GM12892 (cell line): ENCODE measurements at regions not wholly inside any gene's neighbourhood (a gene's known extent, or its start where the extent isn't known, plus 50 kb on each side); places are given as distances from the start of the nearest gene placed in this dataset.

ENCODE experiments used
- POLR2A ChIP-seq: IDR thresholded peaks from 2 replicates; pipeline ENCODE4 v1.6.1; 2011; ENCODE audit warnings: low read depth, low read length, control low read depth
- POLR2AphosphoS5 ChIP-seq: IDR thresholded peaks from 2 replicates; pipeline ENCODE4 v1.6.1; 2011; ENCODE audit warnings: low read depth, low read length, control low read depth

- TF ChIP-seq POLR2A = no peak
- TF ChIP-seq POLR2AphosphoS5 = no peak
These were observed 726.0 kb upstream of the ARGLU1 start for GRCh38 chr13:107293924-107294323.
